GM12878 (cell line): ENCODE measurements at regions not wholly inside any gene's neighbourhood (a gene's known extent, or its start where the extent isn't known, plus 50 kb on each side); places are given as distances from the start of the nearest gene placed in this dataset.

Experiments used
- ATAC-seq: fragments of 200-7000 bp; cut with Tn5 transposase; 3 replicates; pipeline ENCODE4 v1.9.1; 2020; ENCODE audit warnings: mild to moderate bottlenecking, moderate library complexity
- BruUV-seq: library from RNA; stranded (reverse); fragments of 400-500 nt; replicated peaks from 2 replicates; lab custom pipeline; 2021; lab: Mats Ljungman, UMichigan
- CTCF ChIA-PET: fragments of 300-600 bp; sonication (Branson Sonifier 250); formaldehyde crosslinking; extraction: SDS; loops from one replicate; lab custom pipeline; 2021; ENCODE audit warnings: inconsistent platforms; lab: Yijun Ruan, JAX
- POLR2A ChIA-PET: fragments of 350-600 bp; formaldehyde crosslinking; extraction: SDS; loops from one replicate; lab custom pipeline; 2021; ENCODE audit warnings: inconsistent platforms; lab: Charles Lee
- RAD21 ChIA-PET: fragments of 300-600 bp; sonication (Branson Sonifier 250); formaldehyde crosslinking; loops from one replicate; lab custom pipeline; 2023; ENCODE audit warnings: antibody characterized with exemption; ENCODE audit not compliant: unreplicated experiment; lab: Charles Lee
- SMC1A ChIA-PET: fragments of 300-600 bp; sonication (Branson Sonifier 250); formaldehyde crosslinking; loops from one replicate; lab custom pipeline; 2023; ENCODE audit not compliant: unreplicated experiment, uncharacterized antibody; lab: Charles Lee
- DNase-seq: peaks from one replicate; pipeline ENCODE4 v3.0.0-alpha.2; 2011; ENCODE audit warnings: low read depth, low spot score
- FAIRE-seq: peaks from 3 replicates; lab custom pipeline; 2011; peaks lifted over from hg19 to GRCh38; lab: Jason Lieb, UNC
- H2AFZ ChIP-seq: 2 replicates; pipeline ENCODE4 v1.6.0; 2011; ENCODE audit warnings: low read depth, low read length, control low read depth; ENCODE audit not compliant: control insufficient read depth
- H3K27ac ChIP-seq: 2 replicates; pipeline ENCODE4 v1.5.1; 2011; ENCODE audit warnings: control low read depth; ENCODE audit not compliant: control insufficient read depth, insufficient read depth
- H3K27me3 ChIP-seq, 2 experiments: replicated peaks in 1 of 2; 2 replicates each; pipeline versions ENCODE4 v1.6.0 to v1.6.1; 2011; ENCODE audit warnings: low read length in 1 of 2; ENCODE audit not compliant: control insufficient read depth in 2 of 2, insufficient read depth in 2 of 2
- H3K36me3 ChIP-seq, 2 experiments: 2 replicates each; pipeline ENCODE4 v1.5.1; 2011; ENCODE audit warnings: low read length in 1 of 2; ENCODE audit not compliant: control insufficient read depth in 2 of 2, insufficient read depth in 2 of 2
- H3K4me1 ChIP-seq: 2 replicates; pipeline ENCODE4 v1.6.1; 2011; ENCODE audit warnings: mild to moderate bottlenecking, low read length, moderate library complexity, mixed read lengths; ENCODE audit not compliant: control insufficient read depth, insufficient read depth
- H3K4me2 ChIP-seq: 2 replicates; pipeline ENCODE4 v1.6.0; 2011; ENCODE audit warnings: control low read depth; ENCODE audit not compliant: control insufficient read depth, insufficient read depth
- H3K4me3 ChIP-seq: fragments of 200-600 bp; sonication (generic); 2 replicates; pipeline ENCODE4 v1.5.1; 2016
- H3K79me2 ChIP-seq: 2 replicates; pipeline ENCODE4 v1.6.0; 2011; ENCODE audit warnings: low read length; ENCODE audit not compliant: control insufficient read depth, insufficient read depth
- H3K9ac ChIP-seq: 2 replicates; pipeline ENCODE4 v1.8.0; 2011; ENCODE audit warnings: low read length, control low read depth, mixed read lengths; ENCODE audit not compliant: control insufficient read depth, insufficient read depth
- H3K9me3 ChIP-seq: replicated peaks from 3 replicates; pipeline ENCODE4 v1.5.1; 2011; ENCODE audit warnings: mild to moderate bottlenecking, low read length; ENCODE audit not compliant: control insufficient read depth, insufficient read depth
- H4K20me1 ChIP-seq: 2 replicates; pipeline ENCODE4 v1.6.0; 2011; ENCODE audit not compliant: control insufficient read depth, insufficient read depth
- ATF7 ChIP-seq: fragments of 450-650 bp; IDR thresholded peaks from 2 replicates; pipeline ENCODE4 v1.6.1; 2016; ENCODE audit warnings: low read depth, mild to moderate bottlenecking
- ESRRA ChIP-seq: IDR thresholded peaks from 2 replicates; pipeline ENCODE4 v1.6.1; 2012; ENCODE audit warnings: mild to moderate bottlenecking, low read length, improper control_type of control experiment
- MEF2A ChIP-seq: IDR thresholded peaks from 2 replicates; pipeline ENCODE4 v1.6.1; 2011; ENCODE audit warnings: low read depth, mild to moderate bottlenecking, low read length, moderate library complexity; ENCODE audit not compliant: insufficient read depth
- NFXL1 ChIP-seq: fragments of 450-650 bp; IDR thresholded peaks from 2 replicates; pipeline ENCODE4 v1.6.1; 2017; ENCODE audit warnings: antibody characterized with exemption, mild to moderate bottlenecking, borderline replicate concordance
- NFYA ChIP-seq: IDR thresholded peaks from 2 replicates; pipeline ENCODE4 v1.6.1; 2011; ENCODE audit warnings: low read depth, mild to moderate bottlenecking, low read length, improper control_type of control experiment, borderline replicate concordance
- POU2F2 ChIP-seq: IDR thresholded peaks from 3 replicates; pipeline ENCODE4 v1.6.1; 2011; ENCODE audit warnings: low read depth, mild to moderate bottlenecking, low read length, borderline replicate concordance
- RCOR1 ChIP-seq: conservative IDR thresholded peaks from 2 replicates; pipeline ENCODE4 v1.6.1; 2012; ENCODE audit warnings: low read depth, low read length, improper control_type of control experiment
- ZNF217 ChIP-seq: fragments of 450-650 bp; IDR thresholded peaks from 2 replicates; pipeline ENCODE4 v1.6.1; 2017; ENCODE audit warnings: antibody characterized with exemption, mild to moderate bottlenecking
- in situ Hi-C: fragments of 300-500 bp; cut with MboI; formaldehyde crosslinking; loops from 9 replicates; pipeline ENCODE4 v1.14.3; 2018; ENCODE audit warnings: mixed read lengths
- intact Hi-C: fragments of 100-400 bp; cut with micrococcal nuclease; formaldehyde crosslinking; loops from one replicate; pipeline ENCODE4 v1.14.2; 2022; ENCODE audit not compliant: unreplicated experiment
- TF ChIP-seq, protein P1 (sequence below): IDR thresholded peaks from 2 replicates; pipeline ENCODE4 v1.6.1; 2012; ENCODE audit warnings: improper control_type of control experiment, low read depth, low read length; ENCODE audit not compliant: insufficient replicate concordance

DNA sequence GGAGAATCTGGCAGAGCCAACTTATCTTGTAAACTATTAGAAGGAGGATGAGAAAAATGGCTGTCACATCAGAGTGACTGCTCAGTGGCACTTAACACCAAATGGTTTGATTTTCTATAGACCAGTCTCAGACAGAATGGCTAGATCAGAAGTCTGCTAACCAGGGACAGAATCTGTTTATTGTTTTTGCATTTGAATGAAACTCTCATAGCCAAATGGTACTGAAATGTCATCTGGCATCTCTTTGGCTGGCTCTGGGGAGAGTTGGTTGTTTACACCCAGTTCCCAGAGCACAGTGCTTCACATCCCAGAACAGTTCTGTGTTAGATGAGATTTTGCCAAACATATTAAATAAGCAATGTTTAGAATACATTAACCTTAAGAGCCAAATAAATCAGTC lies 106.6 kb upstream of the HMHB1 start:
- Histone ChIP-seq H2AFZ (no peak overlapping the region), H3K4me1 (no peaks in the 10 kb centered on the region), H3K36me3 (no peaks in the 10 kb centered on the region), H3K27me3 (no peaks in the 10 kb centered on the region), H3K4me2 (no peak overlapping the region), H3K9ac (no peak overlapping the region), H3K4me3 (no peak overlapping the region), H3K27ac (no peak overlapping the region), H3K79me2 (no peaks in the 10 kb centered on the region), H3K9me3 (no peaks in the 10 kb centered on the region), H4K20me1 (no peaks in the 10 kb centered on the region)
- intact Hi-C loops (no loop called here), in situ Hi-C loops (no loop called here)
- DNase-seq (no peak), ATAC-seq (no peak), FAIRE-seq (no peak)
- SMC1A ChIA-PET, result interaction anchor here (0.6 to 1.4 kb wide), 4 partner anchors 15 to 413 kb away, joined by 3 to 4 read pairs (median 3); no protein-coding TSS in a partner anchor
- POLR2A ChIA-PET, result no interaction called here
- BruUV-seq, result no TSS peak
- TF ChIP-seq NFXL1, result no peak
- no peak for TF ChIP-seq RCOR1
- TF ChIP-seq, protein P1, sequence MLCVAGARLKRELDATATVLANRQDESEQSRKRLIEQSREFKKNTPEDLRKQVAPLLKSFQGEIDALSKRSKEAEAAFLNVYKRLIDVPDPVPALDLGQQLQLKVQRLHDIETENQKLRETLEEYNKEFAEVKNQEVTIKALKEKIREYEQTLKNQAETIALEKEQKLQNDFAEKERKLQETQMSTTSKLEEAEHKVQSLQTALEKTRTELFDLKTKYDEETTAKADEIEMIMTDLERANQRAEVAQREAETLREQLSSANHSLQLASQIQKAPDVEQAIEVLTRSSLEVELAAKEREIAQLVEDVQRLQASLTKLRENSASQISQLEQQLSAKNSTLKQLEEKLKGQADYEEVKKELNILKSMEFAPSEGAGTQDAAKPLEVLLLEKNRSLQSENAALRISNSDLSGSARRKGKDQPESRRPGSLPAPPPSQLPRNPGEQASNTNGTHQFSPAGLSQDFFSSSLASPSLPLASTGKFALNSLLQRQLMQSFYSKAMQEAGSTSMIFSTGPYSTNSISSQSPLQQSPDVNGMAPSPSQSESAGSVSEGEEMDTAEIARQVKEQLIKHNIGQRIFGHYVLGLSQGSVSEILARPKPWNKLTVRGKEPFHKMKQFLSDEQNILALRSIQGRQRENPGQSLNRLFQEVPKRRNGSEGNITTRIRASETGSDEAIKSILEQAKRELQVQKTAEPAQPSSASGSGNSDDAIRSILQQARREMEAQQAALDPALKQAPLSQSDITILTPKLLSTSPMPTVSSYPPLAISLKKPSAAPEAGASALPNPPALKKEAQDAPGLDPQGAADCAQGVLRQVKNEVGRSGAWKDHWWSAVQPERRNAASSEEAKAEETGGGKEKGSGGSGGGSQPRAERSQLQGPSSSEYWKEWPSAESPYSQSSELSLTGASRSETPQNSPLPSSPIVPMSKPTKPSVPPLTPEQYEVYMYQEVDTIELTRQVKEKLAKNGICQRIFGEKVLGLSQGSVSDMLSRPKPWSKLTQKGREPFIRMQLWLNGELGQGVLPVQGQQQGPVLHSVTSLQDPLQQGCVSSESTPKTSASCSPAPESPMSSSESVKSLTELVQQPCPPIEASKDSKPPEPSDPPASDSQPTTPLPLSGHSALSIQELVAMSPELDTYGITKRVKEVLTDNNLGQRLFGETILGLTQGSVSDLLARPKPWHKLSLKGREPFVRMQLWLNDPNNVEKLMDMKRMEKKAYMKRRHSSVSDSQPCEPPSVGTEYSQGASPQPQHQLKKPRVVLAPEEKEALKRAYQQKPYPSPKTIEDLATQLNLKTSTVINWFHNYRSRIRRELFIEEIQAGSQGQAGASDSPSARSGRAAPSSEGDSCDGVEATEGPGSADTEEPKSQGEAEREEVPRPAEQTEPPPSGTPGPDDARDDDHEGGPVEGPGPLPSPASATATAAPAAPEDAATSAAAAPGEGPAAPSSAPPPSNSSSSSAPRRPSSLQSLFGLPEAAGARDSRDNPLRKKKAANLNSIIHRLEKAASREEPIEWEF, result no peak
- TF ChIP-seq ESRRA, result no peak
- no peak for TF ChIP-seq ZNF217
- no peak for TF ChIP-seq POU2F2
- no peak for TF ChIP-seq MEF2A
- TF ChIP-seq NFYA, result no peak
- TF ChIP-seq ATF7, result no peak
- RAD21 ChIA-PET, result interaction anchor here (1.4 kb wide), 1 partner anchor 15 kb away, joined by 3 read pairs; no protein-coding TSS in a partner anchor
- CTCF ChIA-PET, result no interaction called here
